Endothelial cell (in vitro differentiated cells): ENCODE measurements at regions not wholly inside any gene's neighbourhood (a gene's known extent, or its start where the extent isn't known, plus 50 kb on each side); places are given as distances from the start of the nearest gene placed in this dataset.

Experiments
- DNase-seq: peaks from one replicate; pipeline ENCODE4 v3.0.0; 2021; ENCODE audit warnings: low spot score
- H3K27ac Mint-ChIP-seq: one replicate; pipeline ENCODE4 v1.8.0; 2021; ENCODE audit warnings: mixed read lengths, inconsistent platforms; ENCODE audit not compliant: unreplicated experiment
- H3K27me3 Mint-ChIP-seq: one replicate; pipeline ENCODE4 v1.8.0; 2021; ENCODE audit warnings: mild to moderate bottlenecking, moderate library complexity, mixed read lengths, inconsistent platforms; ENCODE audit not compliant: unreplicated experiment
- H3K36me3 Mint-ChIP-seq: one replicate; pipeline ENCODE4 v1.8.0; 2021; ENCODE audit warnings: mild to moderate bottlenecking, low read depth, mixed read lengths, inconsistent platforms; ENCODE audit not compliant: unreplicated experiment
- H3K4me1 Mint-ChIP-seq: one replicate; pipeline ENCODE4 v1.8.0; 2021; ENCODE audit warnings: mild to moderate bottlenecking, mixed read lengths, inconsistent platforms; ENCODE audit not compliant: unreplicated experiment
- H3K4me3 Mint-ChIP-seq: one replicate; pipeline ENCODE4 v1.8.0; 2021; ENCODE audit warnings: mild to moderate bottlenecking, mixed read lengths, inconsistent platforms; ENCODE audit not compliant: unreplicated experiment
- H3K9me3 Mint-ChIP-seq: one replicate; pipeline ENCODE4 v1.8.0; 2021; ENCODE audit warnings: mixed read lengths, inconsistent platforms; ENCODE audit not compliant: unreplicated experiment
- TF ChIP-seq, protein P1 (sequence below): fragments of 200-600 bp; sonication (generic); IDR thresholded peaks from one replicate; pipeline ENCODE4 v1.5.0; 2021; ENCODE audit warnings: antibody characterized with exemption; ENCODE audit not compliant: unreplicated experiment

DNA sequence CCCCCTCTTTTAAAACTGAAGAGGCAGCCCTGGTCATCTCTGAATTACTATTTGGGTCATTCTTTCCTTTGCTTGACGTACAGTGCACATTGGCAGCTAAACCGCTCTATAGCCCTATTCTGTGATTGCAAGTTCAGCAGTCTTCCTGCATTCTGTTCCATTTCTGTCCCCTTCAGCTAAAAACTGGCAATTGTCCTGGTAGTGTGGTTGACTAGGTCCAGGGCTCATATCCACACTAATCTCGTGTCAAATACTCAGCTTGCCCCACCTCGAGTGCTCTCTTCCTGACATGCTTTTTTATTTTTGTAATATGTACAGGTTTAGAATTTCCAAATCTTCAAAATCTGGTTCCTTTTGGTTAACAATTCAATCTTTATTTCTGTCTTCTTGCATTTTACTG lies 282.1 kb downstream of the THBS2 start:
- Mint-ChIP-seq H3K27me3 (no peaks in the 10 kb centered on the region), H3K36me3 (no peaks in the 10 kb centered on the region), H3K9me3 (no peaks in the 10 kb centered on the region), H3K27ac (no peak overlapping the region), H3K4me1 (no peaks in the 10 kb centered on the region), H3K4me3 (no peak overlapping the region)
- TF ChIP-seq, protein P1, sequence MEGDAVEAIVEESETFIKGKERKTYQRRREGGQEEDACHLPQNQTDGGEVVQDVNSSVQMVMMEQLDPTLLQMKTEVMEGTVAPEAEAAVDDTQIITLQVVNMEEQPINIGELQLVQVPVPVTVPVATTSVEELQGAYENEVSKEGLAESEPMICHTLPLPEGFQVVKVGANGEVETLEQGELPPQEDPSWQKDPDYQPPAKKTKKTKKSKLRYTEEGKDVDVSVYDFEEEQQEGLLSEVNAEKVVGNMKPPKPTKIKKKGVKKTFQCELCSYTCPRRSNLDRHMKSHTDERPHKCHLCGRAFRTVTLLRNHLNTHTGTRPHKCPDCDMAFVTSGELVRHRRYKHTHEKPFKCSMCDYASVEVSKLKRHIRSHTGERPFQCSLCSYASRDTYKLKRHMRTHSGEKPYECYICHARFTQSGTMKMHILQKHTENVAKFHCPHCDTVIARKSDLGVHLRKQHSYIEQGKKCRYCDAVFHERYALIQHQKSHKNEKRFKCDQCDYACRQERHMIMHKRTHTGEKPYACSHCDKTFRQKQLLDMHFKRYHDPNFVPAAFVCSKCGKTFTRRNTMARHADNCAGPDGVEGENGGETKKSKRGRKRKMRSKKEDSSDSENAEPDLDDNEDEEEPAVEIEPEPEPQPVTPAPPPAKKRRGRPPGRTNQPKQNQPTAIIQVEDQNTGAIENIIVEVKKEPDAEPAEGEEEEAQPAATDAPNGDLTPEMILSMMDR = no peak
- no peak for DNase-seq

DNA sequence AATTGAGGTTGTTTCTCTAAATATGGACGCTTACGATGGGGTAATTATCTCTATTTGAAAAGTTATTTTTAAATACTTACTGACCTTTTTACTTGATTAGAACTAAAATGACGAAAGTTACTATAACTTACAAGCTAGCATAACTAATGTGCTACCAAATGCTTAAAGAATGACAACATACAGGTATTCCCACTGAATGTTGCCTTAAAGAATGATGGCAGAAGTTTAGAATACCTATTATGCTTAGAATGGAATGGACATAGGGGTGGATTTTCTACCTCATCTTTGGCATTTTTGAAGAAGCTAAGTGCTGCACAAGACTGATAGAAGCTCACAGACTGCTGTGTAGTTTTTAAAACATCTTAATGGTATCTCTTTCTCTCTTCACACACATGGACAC lies 284.8 kb downstream of the THBS2 start:
- Mint-ChIP-seq H3K4me3 (no peak overlapping the region), H3K9me3 (no peaks in the 10 kb centered on the region), H3K27me3 (no peaks in the 10 kb centered on the region), H3K4me1 (no peaks in the 10 kb centered on the region), H3K27ac (no peak overlapping the region), H3K36me3 (no peaks in the 10 kb centered on the region)
- DNase-seq = no peak
- TF ChIP-seq, protein P1 = no peak

DNA sequence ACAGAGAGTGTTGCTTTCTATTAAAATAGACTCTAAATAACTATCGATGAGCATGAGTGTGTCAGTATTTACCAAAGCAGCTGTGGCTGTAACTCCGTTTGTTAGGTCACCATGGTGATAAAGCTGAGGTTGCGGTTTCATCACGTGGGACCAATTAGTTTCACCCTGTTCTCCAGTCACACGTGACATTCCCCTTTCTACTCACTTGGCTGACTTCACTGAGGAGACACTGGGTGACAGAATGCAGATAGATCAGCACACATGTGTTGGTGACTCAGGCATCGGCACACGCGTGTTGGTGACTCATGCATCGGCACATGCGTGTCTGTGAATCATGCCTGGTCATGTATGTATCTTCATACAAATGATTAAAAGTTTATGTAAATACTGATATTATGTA lies 285.4 kb downstream of the THBS2 start:
- Mint-ChIP-seq H3K27ac (no peak overlapping the region), H3K9me3 (no peaks in the 10 kb centered on the region), H3K4me3 (no peak overlapping the region), H3K4me1 (no peaks in the 10 kb centered on the region), H3K36me3 (no peaks in the 10 kb centered on the region), H3K27me3 (no peaks in the 10 kb centered on the region)
- DNase-seq = no peak
- TF ChIP-seq, protein P1 = no peak

DNA sequence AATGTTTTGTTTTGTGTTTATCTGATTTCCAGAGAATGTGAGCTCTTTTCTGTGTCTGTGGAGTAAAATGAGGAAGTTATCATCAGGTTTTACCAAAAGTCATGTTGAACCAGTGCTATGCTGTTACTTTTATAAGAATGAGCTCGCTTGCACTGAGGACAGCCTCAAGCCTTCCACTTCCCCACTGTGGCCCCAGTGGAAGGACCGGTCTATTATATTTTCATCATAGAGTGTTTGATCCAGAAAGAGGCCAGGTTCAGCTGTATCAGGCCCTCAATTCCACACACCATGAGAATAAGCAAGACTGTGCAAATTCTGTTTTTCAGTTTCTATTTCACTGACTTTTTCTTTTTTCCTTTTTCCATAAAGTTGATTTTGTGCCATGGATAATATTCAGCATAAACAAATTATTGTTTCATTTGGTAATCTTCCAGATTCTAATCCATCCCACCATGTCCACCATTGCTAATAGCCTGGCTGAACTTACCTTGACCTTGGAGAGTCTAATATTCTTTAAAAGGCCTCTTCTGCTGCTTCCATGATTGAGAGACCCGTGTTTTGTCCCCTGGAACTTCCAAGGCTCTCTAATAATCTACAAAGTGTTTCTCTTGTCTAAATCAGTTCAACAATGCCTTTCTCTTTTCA lies 286.2 kb downstream of the THBS2 start:
- no peak overlapping the region for H3K27ac Mint-ChIP-seq
- TF ChIP-seq, protein P1 = no peak
- H3K4me1 Mint-ChIP-seq = no peaks in the 10 kb centered on the region
- H3K9me3 Mint-ChIP-seq = no peaks in the 10 kb centered on the region
- no peaks in the 10 kb centered on the region for H3K36me3 Mint-ChIP-seq
- H3K4me3 Mint-ChIP-seq = no peak overlapping the region
- DNase-seq = no peak
- no peaks in the 10 kb centered on the region for H3K27me3 Mint-ChIP-seq

DNA sequence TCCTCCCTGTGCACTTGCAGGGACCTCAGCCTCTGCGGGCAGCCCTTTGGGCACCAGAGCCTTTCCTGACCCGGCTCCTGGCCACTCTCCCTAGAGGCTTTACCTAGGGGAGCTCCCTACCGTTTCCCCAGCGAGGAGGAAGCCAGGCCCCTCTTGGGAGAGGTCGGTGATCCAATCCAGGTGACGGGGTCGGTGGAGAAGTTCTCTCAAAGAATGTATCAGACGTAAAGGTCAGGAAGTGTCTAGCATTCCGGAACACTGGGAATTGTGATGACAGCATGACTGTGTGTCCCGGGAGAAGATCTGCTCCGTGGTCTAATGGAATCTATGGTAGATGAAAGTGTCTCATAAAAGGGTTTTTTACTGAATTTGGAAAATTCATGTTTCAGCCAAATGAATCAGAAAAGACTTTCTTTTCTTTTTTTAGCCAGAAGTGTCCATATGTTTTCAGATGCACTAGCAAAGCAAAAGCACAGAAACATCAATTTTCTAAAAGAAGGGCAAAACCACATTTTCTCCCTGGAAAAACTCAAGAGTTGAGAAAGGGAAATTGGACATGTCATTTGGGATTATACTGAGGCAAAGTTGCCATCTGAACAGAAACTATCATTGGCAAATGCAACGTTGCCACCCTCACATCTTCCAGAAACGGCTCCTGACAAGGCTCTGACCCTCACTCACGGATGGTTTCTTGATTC lies 289.4 kb downstream of the THBS2 start:
- no peaks in the 10 kb centered on the region for H3K27me3 Mint-ChIP-seq
- H3K36me3 Mint-ChIP-seq = no peaks in the 10 kb centered on the region
- H3K27ac Mint-ChIP-seq = no peak overlapping the region
- H3K4me3 Mint-ChIP-seq = no peak overlapping the region
- H3K9me3 Mint-ChIP-seq = no peaks in the 10 kb centered on the region
- no peaks in the 10 kb centered on the region for H3K4me1 Mint-ChIP-seq
- no peak for DNase-seq
- TF ChIP-seq, protein P1 = no peak
